DND-41 (cell line): ENCODE measurements at regions not wholly inside any gene's neighbourhood (a gene's known extent, or its start where the extent isn't known, plus 50 kb on each side); places are given as distances from the start of the nearest gene placed in this dataset.

Experiments used
- EZH2 ChIP-seq: IDR thresholded peaks from 3 replicates; pipeline ENCODE4 v1.6.1; 2012; ENCODE audit warnings: borderline replicate concordance, low read depth, mild to moderate bottlenecking, moderate library complexity, low read length, inconsistent platforms; ENCODE audit not compliant: severe bottlenecking
- TF ChIP-seq, protein P1 (sequence below): IDR thresholded peaks from 2 replicates; pipeline ENCODE4 v1.5.1; 2012; ENCODE audit warnings: borderline replicate concordance, low read length, moderate library complexity, mild to moderate bottlenecking; ENCODE audit not compliant: poor library complexity, severe bottlenecking; ENCODE audit errors: extremely low read depth

DNA sequence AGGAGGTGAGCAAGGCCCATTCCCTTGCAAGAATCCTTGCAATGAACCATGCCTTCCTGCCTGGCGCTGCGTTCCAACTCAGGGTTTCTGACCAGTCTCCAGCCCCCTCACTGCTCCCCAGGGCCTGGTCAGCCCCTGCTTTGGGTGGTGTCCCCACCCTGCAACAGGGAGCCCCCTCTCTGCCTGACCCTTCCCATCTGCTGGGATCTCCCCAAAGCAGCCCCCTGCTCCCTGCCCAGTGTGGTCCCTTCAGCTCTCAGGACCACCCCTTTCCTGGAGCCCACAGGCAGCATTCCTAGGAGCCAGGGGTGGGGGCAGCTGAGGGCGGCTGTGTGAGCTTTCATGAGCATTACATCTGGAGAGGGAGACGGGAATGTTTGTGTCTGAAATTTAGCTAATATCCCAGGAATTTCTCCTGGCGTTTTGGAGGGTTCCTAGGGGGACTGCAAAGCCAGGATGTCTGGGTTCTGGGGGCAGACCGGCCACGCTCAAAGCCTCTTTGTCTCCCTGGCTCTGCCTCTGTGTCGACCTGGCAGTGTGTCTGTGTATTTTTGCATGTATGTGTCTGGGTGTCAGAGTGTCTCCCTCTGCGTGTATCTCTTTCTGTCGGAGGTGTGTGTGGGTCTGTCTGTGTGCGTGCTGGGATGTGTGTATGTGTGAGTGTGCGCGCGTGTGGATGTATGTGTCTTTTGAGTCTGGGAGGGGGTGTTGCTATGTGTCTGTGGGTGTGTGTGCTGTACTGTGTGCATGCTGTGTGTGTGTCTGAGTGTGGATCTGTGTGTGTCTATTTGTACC lies 300.5 kb upstream of the ZMIZ1 start:
- TF ChIP-seq, protein P1, sequence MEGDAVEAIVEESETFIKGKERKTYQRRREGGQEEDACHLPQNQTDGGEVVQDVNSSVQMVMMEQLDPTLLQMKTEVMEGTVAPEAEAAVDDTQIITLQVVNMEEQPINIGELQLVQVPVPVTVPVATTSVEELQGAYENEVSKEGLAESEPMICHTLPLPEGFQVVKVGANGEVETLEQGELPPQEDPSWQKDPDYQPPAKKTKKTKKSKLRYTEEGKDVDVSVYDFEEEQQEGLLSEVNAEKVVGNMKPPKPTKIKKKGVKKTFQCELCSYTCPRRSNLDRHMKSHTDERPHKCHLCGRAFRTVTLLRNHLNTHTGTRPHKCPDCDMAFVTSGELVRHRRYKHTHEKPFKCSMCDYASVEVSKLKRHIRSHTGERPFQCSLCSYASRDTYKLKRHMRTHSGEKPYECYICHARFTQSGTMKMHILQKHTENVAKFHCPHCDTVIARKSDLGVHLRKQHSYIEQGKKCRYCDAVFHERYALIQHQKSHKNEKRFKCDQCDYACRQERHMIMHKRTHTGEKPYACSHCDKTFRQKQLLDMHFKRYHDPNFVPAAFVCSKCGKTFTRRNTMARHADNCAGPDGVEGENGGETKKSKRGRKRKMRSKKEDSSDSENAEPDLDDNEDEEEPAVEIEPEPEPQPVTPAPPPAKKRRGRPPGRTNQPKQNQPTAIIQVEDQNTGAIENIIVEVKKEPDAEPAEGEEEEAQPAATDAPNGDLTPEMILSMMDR: no peak
- no peak for TF ChIP-seq EZH2
